RWPE1 (cell line): ENCODE measurements at regions not wholly inside any gene's neighbourhood (a gene's known extent, or its start where the extent isn't known, plus 50 kb on each side); places are given as distances from the start of the nearest gene placed in this dataset.

Experiments
- CTCF ChIA-PET: fragments of 350-600 bp; sonication (Branson Sonifier 250); formaldehyde crosslinking; extraction: SDS; loops from one replicate; lab custom pipeline; 2021; lab: Yijun Ruan, JAX
- POLR2A ChIA-PET: fragments of 400-600 bp; formaldehyde crosslinking; extraction: SDS; loops from one replicate; lab custom pipeline; 2020; ENCODE audit warnings: antibody characterized with exemption; ENCODE audit not compliant: low non-redundant PET; lab: Yijun Ruan, JAX
- DNase-seq: peaks from one replicate; pipeline ENCODE4 v3.0.0; 2012; ENCODE audit warnings: low spot score
- H3K27ac ChIP-seq: fragments of 450-650 bp; 2 replicates; pipeline ENCODE4 v1.5.1; 2017
- TF ChIP-seq, protein P1 (sequence below): fragments of 450-650 bp; conservative IDR thresholded peaks from 2 replicates; pipeline ENCODE4 v1.5.1; 2017; ENCODE audit warnings: low read depth, mild to moderate bottlenecking

DNA sequence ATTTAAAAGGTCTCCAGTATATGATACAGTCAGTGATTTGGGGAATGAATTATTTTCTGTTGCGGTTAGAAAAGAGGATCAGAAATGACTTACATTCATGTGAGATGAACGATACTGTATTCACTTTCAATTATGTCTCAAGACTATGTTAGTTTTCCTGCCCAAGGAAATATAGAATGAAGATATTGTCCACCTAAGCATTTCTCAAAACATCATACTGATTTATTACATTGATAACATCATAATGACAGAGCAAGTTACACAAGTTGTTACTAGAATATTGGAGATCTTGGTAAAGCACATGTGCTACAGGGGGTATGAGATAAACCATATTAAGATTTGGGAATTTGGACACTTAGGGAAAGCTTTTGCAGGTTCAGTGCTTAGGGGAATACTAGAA lies 67.8 kb upstream of the OR9G4 start:
- ChIA-PET POLR2A (no interaction called here), CTCF (no interaction called here)
- H3K27ac ChIP-seq = no peak overlapping the region
- TF ChIP-seq, protein P1, sequence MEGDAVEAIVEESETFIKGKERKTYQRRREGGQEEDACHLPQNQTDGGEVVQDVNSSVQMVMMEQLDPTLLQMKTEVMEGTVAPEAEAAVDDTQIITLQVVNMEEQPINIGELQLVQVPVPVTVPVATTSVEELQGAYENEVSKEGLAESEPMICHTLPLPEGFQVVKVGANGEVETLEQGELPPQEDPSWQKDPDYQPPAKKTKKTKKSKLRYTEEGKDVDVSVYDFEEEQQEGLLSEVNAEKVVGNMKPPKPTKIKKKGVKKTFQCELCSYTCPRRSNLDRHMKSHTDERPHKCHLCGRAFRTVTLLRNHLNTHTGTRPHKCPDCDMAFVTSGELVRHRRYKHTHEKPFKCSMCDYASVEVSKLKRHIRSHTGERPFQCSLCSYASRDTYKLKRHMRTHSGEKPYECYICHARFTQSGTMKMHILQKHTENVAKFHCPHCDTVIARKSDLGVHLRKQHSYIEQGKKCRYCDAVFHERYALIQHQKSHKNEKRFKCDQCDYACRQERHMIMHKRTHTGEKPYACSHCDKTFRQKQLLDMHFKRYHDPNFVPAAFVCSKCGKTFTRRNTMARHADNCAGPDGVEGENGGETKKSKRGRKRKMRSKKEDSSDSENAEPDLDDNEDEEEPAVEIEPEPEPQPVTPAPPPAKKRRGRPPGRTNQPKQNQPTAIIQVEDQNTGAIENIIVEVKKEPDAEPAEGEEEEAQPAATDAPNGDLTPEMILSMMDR = no peak
- no peak for DNase-seq

DNA sequence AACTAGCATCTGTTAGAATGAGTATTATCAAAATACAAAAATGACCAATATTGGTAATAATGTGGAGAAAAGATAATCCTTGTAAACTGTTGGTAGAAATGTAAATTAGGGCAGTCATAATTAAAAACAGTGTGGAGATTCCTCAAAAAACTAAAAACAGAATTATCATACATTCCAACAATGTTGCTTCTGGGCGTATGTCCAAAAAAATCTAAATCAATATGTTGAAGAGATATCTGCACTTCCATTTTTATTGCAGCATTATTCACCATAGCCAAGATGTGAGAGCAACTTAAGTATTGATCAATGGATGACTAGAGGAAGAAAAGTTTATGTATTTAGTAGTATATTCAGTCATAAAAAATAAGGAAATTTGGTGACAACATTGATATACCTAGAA lies 59.8 kb upstream of the OR9G4 start:
- ChIA-PET POLR2A (no interaction called here), CTCF (no interaction called here)
- no peak overlapping the region for H3K27ac ChIP-seq
- no peak for DNase-seq
- TF ChIP-seq, protein P1 = no peak

DNA sequence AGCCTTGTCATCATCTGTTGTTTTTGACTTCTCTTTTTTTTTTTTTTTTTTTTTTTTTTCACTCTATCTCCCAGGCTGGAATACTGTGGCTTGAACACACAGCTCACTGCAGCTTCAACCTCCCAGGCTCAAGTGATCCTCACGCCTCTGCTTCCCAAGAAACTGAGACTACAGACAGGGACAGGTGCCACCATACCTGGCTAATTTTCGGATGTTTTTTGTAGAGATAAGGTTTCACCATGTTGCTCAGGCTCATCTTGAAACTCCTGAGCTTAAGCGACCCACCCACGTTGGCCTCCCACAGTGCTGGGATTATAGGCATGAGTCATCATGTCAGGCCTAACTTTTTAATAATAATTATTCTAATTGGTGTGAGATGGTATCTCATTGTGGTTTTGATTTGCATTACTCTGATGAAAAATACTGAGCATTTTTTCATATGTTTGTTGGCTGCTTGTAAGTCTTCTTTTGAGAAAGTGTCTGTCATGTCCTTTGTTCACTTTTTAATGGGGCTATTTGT lies 51.3 kb upstream of the OR9G4 start:
- POLR2A ChIA-PET = no interaction called here
- H3K27ac ChIP-seq = no peak overlapping the region
- TF ChIP-seq, protein P1 = no peak
- CTCF ChIA-PET = interaction anchor here (0.6 kb wide), 1 partner anchor 339 kb away, joined by 3 read pairs; no protein-coding TSS in a partner anchor
- no peak for DNase-seq
